Fibroblast of lung (primary cell): ENCODE measurements at regions not wholly inside any gene's neighbourhood (a gene's known extent, or its start where the extent isn't known, plus 50 kb on each side); places are given as distances from the start of the nearest gene placed in this dataset.

ENCODE experiments used
- DNase-seq, 2 donors: peaks; one replicate each; pipeline versions ENCODE4 v3.0.0 to v3.0.0-alpha.2; 2010; ENCODE audit warnings: low read depth in 2 of 2
- H2AFZ ChIP-seq: 2 replicates; pipeline ENCODE4 v1.5.1; 2012; ENCODE audit warnings: low read length, control low read depth, inconsistent platforms
- H3K27ac ChIP-seq: 2 replicates; pipeline ENCODE4 v1.5.1; 2011; ENCODE audit warnings: low read length, control low read depth; ENCODE audit not compliant: insufficient read depth
- H3K27me3 ChIP-seq: 2 replicates; pipeline ENCODE4 v1.5.1; 2011; ENCODE audit warnings: mild to moderate bottlenecking, low read length; ENCODE audit not compliant: control insufficient read depth, insufficient read depth
- H3K36me3 ChIP-seq: 2 replicates; pipeline ENCODE4 v1.5.1; 2011; ENCODE audit warnings: low read length; ENCODE audit not compliant: control insufficient read depth, insufficient read depth
- H3K4me1 ChIP-seq: 2 replicates; pipeline ENCODE4 v1.5.1; 2011; ENCODE audit warnings: low read length; ENCODE audit not compliant: control insufficient read depth, insufficient read depth; ENCODE audit errors: extremely low read depth
- H3K4me2 ChIP-seq: 2 replicates; pipeline ENCODE4 v1.5.1; 2011; ENCODE audit warnings: low read length, control low read depth; ENCODE audit not compliant: insufficient read depth; ENCODE audit errors: extremely low read depth
- H3K4me3 ChIP-seq, 4 experiments: fragments of 200-600 bp in 1 of 4; sonication (generic) in 1 of 4; replicated peaks in 1 of 4; 2 replicates each; pipeline ENCODE4 v1.5.1; 2011 to 2016; ENCODE audit warnings: low read length in 4 of 4, low read depth in 3 of 4, mild to moderate bottlenecking in 3 of 4, control low read depth in 2 of 4, inconsistent platforms in 1 of 4, mixed read lengths in 1 of 4; ENCODE audit not compliant: insufficient read depth in 1 of 4; ENCODE audit errors: control extremely low read depth in 1 of 4
- H3K79me2 ChIP-seq: 2 replicates; pipeline ENCODE4 v1.5.1; 2012; ENCODE audit warnings: mild to moderate bottlenecking, low read length, inconsistent platforms; ENCODE audit not compliant: control insufficient read depth, insufficient read depth
- H3K9ac ChIP-seq: 2 replicates; pipeline ENCODE4 v1.5.1; 2011; ENCODE audit warnings: mild to moderate bottlenecking, low read length, control low read depth; ENCODE audit not compliant: insufficient read depth
- H3K9me3 ChIP-seq: 2 replicates; pipeline ENCODE4 v1.5.1; 2012; ENCODE audit warnings: low read depth, low read length; ENCODE audit not compliant: control insufficient read depth, insufficient read depth
- H4K20me1 ChIP-seq: 2 replicates; pipeline ENCODE4 v1.5.1; 2011; ENCODE audit warnings: low read length; ENCODE audit not compliant: control insufficient read depth, insufficient read depth; ENCODE audit errors: extremely low read depth
- EZH2 ChIP-seq: IDR thresholded peaks from 2 replicates; pipeline ENCODE4 v1.5.1; 2012; ENCODE audit warnings: low read length, control low read depth, mild to moderate bottlenecking; ENCODE audit errors: missing control alignments
- TF ChIP-seq, protein P1 (sequence below), 2 donors: IDR thresholded peaks in 1 of 2; conservative IDR thresholded peaks in 1 of 2; 1 replicate in 1 of 2; 2 replicates in 1 of 2; pipeline ENCODE4 v1.5.1; 2011 to 2012; ENCODE audit warnings: low read length in 2 of 2, control low read depth in 1 of 2, inconsistent platforms in 1 of 2, low read depth in 1 of 2, mild to moderate bottlenecking in 1 of 2

DNA sequence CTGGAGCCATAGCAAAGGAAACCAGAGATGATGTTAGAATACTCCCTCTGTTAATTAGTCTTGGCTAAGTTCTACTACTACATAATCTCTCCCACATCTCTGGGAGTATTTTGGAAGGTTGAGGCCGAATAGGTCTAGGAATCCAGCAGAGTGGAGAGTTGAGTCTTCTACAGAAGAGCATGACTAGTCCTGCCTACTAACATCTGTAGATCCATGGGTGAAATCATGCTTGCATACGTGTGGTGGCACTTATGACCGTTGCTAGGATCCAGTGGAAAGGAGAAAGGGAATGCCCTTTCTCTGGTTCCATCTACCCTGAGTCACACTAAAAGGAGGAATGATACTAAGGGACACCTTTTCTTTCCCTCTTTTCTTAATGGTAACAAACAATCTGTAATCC lies 425.4 kb downstream of the KDM5D start:
- no peak for TF ChIP-seq EZH2
- TF ChIP-seq, protein P1, sequence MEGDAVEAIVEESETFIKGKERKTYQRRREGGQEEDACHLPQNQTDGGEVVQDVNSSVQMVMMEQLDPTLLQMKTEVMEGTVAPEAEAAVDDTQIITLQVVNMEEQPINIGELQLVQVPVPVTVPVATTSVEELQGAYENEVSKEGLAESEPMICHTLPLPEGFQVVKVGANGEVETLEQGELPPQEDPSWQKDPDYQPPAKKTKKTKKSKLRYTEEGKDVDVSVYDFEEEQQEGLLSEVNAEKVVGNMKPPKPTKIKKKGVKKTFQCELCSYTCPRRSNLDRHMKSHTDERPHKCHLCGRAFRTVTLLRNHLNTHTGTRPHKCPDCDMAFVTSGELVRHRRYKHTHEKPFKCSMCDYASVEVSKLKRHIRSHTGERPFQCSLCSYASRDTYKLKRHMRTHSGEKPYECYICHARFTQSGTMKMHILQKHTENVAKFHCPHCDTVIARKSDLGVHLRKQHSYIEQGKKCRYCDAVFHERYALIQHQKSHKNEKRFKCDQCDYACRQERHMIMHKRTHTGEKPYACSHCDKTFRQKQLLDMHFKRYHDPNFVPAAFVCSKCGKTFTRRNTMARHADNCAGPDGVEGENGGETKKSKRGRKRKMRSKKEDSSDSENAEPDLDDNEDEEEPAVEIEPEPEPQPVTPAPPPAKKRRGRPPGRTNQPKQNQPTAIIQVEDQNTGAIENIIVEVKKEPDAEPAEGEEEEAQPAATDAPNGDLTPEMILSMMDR (conservative IDR thresholded peaks at IDR 0.05 in 1 of 2, IDR thresholded peaks at IDR 0.05 in 1 of 2; ENCODE audit: low read depth in 1 of 2, low read length in 2 of 2) = no peak

DNA sequence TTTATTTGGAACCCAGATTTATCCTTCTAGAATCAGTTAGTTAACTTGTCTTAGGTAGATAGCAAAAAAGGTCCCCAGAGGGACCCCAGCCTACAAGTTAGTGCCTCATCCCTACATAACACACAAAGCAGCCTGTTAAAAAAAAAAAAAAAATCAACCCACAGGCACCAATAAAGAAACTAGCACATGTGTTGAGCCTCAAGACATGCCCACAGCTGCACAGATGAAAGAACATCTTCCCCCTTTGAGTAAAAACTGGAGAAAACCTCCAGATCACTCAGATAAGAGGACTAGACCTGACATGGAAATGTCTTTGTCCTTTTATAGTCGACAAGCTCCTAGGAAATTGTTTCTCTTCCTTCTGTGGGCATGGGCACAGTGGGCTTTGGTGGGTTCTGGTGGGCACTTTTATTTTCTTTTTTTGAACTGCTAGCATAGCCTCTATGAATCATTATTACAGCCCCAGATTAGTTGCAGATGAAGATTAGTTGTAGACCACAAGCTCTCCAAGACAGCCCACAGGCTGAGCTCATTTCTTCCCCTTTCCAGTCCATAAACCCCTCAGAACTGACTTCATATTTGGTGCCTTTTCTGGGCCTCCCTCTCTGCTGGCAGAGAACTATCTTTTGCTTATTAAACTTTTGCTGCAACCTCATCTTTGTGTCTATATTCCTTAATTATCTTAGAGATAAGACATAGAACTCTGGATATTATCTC lies 427.1 kb downstream of the KDM5D start:
- no peak overlapping the region for H3K27ac ChIP-seq
- H3K4me3 ChIP-seq = no peak overlapping the region
- no peak for DNase-seq
- H3K79me2 ChIP-seq = no peaks in the 10 kb centered on the region
- no peak overlapping the region for H3K4me2 ChIP-seq
- TF ChIP-seq, protein P1 (conservative IDR thresholded peaks at IDR 0.05 in 1 of 2, IDR thresholded peaks at IDR 0.05 in 1 of 2; ENCODE audit: low read depth in 1 of 2, low read length in 2 of 2) = no peak
- no peak for TF ChIP-seq EZH2
- H3K9me3 ChIP-seq = no peaks in the 10 kb centered on the region
- no peaks in the 10 kb centered on the region for H4K20me1 ChIP-seq
- no peaks in the 10 kb centered on the region for H3K36me3 ChIP-seq
- H3K27me3 ChIP-seq = no peaks in the 10 kb centered on the region
- H3K9ac ChIP-seq = no peak overlapping the region
- no peaks in the 10 kb centered on the region for H3K4me1 ChIP-seq
- no peak overlapping the region for H2AFZ ChIP-seq

More for the DNA sequence above, 425.4 kb downstream of the KDM5D start:
- H3K27ac ChIP-seq = no peak overlapping the region
- H3K27me3 ChIP-seq = no peaks in the 10 kb centered on the region
- H3K9ac ChIP-seq = no peak overlapping the region
- no peak overlapping the region for H2AFZ ChIP-seq
- H3K79me2 ChIP-seq = no peaks in the 10 kb centered on the region
- H3K36me3 ChIP-seq = no peaks in the 10 kb centered on the region
- no peak overlapping the region for H3K4me2 ChIP-seq
- H4K20me1 ChIP-seq = no peaks in the 10 kb centered on the region
- DNase-seq = no peak
- no peaks in the 10 kb centered on the region for H3K4me1 ChIP-seq
- H3K4me3 ChIP-seq = no peak overlapping the region
- no peaks in the 10 kb centered on the region for H3K9me3 ChIP-seq

DNA sequence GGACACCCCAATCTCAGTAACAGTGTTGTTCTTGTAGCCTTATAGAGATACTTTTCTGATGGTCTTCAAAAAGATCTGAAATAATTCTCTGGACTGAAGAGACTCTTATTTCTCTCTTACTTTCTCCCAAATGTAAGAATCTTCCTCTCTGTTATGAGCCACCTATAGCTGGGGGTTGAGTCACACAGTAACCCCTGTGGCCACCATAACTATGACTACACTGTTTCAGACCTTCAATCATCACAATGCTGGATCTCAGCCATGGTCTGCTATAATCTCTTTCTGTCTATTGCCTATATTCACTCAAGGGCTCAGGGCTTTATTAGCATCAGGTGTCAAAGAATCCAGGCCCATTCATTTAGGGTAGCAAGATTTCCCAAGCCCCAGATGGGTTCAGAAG lies 436.9 kb downstream of the KDM5D start:
- Histone ChIP-seq H3K27me3 (no peaks in the 10 kb centered on the region), H3K36me3 (no peaks in the 10 kb centered on the region), H3K4me3 (no peak overlapping the region), H2AFZ (no peak overlapping the region), H3K27ac (no peak overlapping the region), H3K4me1 (no peaks in the 10 kb centered on the region), H3K79me2 (no peaks in the 10 kb centered on the region), H3K4me2 (no peak overlapping the region), H3K9me3 (no peaks in the 10 kb centered on the region), H3K9ac (no peak overlapping the region), H4K20me1 (no peaks in the 10 kb centered on the region)
- TF ChIP-seq EZH2 = no peak
- TF ChIP-seq, protein P1 (conservative IDR thresholded peaks at IDR 0.05 in 1 of 2, IDR thresholded peaks at IDR 0.05 in 1 of 2; ENCODE audit: low read depth in 1 of 2, low read length in 2 of 2) = no peak
- no peak for DNase-seq
